ENCODE measurements at regions not wholly inside any gene's neighbourhood (a gene's known extent, or its start where the extent isn't known, plus 50 kb on each side); places are given as distances from the start of the nearest gene placed in this dataset.
A peak's percentile ranks its signal among the peaks of the same experiment; 100 is the strongest.

DNA sequence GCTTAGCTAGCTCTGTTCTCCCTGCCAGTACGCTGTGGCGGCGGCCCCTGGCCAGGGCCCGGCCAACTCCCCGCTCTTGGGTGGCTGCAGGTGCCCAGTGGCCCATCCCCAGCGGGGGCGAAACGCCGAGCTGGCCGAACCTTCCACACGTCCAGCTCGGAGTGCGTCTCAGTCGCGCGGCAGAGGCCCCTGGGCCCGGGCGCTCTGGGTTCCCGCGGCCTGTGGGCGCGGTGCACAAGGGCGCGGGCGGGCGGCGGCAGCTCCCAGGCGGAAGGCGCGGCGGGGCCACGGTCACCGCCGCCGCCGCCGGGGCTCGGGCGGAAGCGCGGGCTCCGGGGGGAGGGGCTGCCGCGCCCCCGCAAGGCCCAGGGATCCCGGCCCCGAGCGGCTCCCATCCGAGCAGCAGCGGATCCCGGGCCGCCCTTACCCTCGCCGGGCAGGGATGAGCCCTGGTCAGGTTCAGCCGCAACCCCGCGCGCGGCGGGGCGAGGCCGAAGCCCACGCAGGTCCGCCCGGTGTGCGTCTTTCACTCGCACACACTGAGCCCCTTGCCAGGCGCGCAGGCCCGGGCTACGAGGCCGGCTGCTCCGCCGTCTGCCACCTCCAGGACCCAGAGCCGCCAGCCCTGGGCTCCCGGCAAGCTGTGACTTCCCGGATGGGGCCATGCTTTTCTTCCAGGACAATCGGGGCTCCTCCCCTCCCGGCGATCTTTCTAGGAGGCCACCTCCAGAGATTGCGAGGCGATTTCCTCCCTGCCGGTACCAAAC lies 54.2 kb downstream of the CCDC54 start:
- Histone ChIP-seq H3K4me3 (peak overlapping the region; percentile 92), H3K27ac (peak overlapping the region; percentile 92), H3K27me3 (ENCODE audit: insufficient read depth in 3 of 3, low read length in 2 of 3) (no peaks in the 10 kb centered on the region), H3K36me3 (ENCODE audit: insufficient read depth in 1 of 2, low read depth in 1 of 2) (no peaks in the 10 kb centered on the region), H3K9me3 (no peaks in the 10 kb centered on the region), H3K4me1 (peaks cover 3% of the 10 kb centered on the region)
- 0% methylated on average over 46 to 76 of the region's 83 CpGs for WGBS, 3 donors
- peak; percentile 77 to 82 for DNase-seq
- intact Hi-C loops (cut with DNase I), result loop anchor here (5.0 to 10.0 kb wide), 3 partner anchors 91 to 194 kb away; partner anchors contain the start of gene BBX (in 1 of the 2)
- TF ChIP-seq CTCF (IDR thresholded peaks at IDR 0.05), result no peak
- ATAC-seq, result peak; percentile 70 to 78 (median 76)

DNA sequence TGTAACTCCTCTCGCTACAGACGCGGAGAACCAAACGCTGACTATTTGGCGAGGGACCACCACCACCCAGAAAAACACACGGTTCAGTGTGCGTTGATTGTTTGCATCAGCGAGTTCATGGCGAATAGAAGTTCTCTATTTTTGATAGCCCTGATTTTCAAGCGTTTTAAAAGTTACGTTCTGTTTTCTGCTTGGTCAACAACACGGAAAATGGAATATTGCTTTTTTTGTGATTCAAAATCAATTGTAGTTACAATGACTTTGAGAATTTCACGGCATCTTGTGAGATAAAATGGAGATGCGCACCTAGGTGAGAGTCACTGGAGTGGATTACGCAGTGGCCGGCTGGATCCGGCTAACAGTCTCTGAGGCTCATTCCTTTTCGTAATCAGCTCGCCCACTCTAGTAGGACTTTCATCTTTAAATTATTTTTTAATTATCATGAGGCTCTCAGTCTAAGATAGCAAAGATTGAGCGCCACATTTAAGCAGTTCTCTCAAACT lies 54.8 kb downstream of the CCDC54 start:
- DNase-seq (no peak), ATAC-seq (no peak)
- peak overlapping the region; percentile 92 for H3K4me3 ChIP-seq
- H3K36me3 ChIP-seq (ENCODE audit: insufficient read depth in 1 of 2, low read depth in 1 of 2), result no peaks in the 10 kb centered on the region
- WGBS, 3 donors, result 4 to 7% (median 5%) methylated on average over 20 of the region's 20 CpGs
- H3K4me1 ChIP-seq, result peaks cover 3% of the 10 kb centered on the region
- intact Hi-C loops (cut with DNase I), result loop anchor here (5.0 to 10.0 kb wide), 3 partner anchors 90 to 195 kb away; partner anchors contain the start of gene BBX (in 1 of the 2)
- TF ChIP-seq CTCF (IDR thresholded peaks at IDR 0.05), result peak; percentile 4
- no peaks in the 10 kb centered on the region for H3K9me3 ChIP-seq
- H3K27me3 ChIP-seq (ENCODE audit: insufficient read depth in 3 of 3, low read length in 2 of 3), result no peaks in the 10 kb centered on the region
- peak overlapping the region; percentile 92 for H3K27ac ChIP-seq

DNA sequence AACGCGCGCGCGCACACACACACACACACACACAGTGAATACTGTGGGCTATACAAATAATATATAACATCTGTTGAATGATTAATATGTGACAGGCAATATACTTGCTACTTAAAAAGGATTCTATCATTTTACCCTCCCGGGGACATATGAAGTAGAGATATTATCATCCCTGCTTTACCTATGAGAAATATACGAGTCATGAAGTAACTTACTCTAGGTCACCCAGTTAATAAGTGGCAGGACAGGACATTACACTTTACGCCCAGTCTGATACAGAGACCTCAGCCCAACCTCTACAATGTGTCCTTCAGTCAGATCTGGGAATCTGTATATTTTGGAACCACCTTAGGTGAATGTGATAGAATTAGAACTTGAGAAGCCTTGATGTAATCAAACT lies 55.4 kb downstream of the CCDC54 start:
- H3K4me1 ChIP-seq, result peaks cover 3% of the 10 kb centered on the region

DNA sequence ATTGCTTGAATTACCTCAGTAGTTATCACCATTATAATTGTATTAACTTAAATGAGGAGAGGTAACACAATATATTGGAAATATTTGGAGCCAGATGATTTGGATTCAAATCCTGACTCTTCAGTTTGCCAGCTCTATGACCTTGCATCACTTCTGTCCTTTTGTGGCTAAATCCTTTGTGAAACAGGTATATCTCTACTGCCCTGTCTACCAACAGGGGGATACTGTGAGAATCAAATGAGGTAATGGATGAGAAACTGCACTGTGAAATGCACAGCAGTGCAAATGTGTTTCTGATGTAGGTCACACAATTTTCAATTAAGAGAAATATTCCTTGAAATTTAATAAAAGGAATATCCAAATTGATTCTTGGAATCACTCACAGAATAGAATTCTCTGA lies 58.8 kb downstream of the CCDC54 start:
- Histone ChIP-seq H3K27ac (no peak overlapping the region), H3K9me3 (no peaks in the 10 kb centered on the region), H3K4me1 (no peaks in the 10 kb centered on the region), H3K36me3 (ENCODE audit: insufficient read depth in 1 of 2, low read depth in 1 of 2) (no peaks in the 10 kb centered on the region), H3K27me3 (ENCODE audit: insufficient read depth in 3 of 3, low read length in 2 of 3) (no peaks in the 10 kb centered on the region), H3K4me3 (no peak overlapping the region)
- ATAC-seq (no peak), DNase-seq (no peak)
- TF ChIP-seq CTCF (IDR thresholded peaks at IDR 0.05), result no peak
- intact Hi-C loops (cut with DNase I), result loop anchor here in 1 of 2 donors (10.0 kb wide), 1 partner anchor 161 kb away; no protein-coding TSS in a partner anchor

More for the DNA sequence above, 55.4 kb downstream of the CCDC54 start:
- Histone ChIP-seq H3K9me3 (no peaks in the 10 kb centered on the region), H3K27me3 (ENCODE audit: insufficient read depth in 3 of 3, low read length in 2 of 3) (no peaks in the 10 kb centered on the region), H3K27ac (no peak overlapping the region), H3K36me3 (ENCODE audit: insufficient read depth in 1 of 2, low read depth in 1 of 2) (no peaks in the 10 kb centered on the region), H3K4me3 (peak overlapping the region; percentile 92)
- intact Hi-C loops (cut with DNase I), result loop anchor here (5.0 to 10.0 kb wide), 3 partner anchors 90 to 195 kb away; partner anchors contain the start of gene BBX (in 1 of the 2)
- TF ChIP-seq CTCF (IDR thresholded peaks at IDR 0.05), result no peak
- ATAC-seq, result no peak
- no peak for DNase-seq
- 85 to 86% (median 85%) methylated on average over 8 of the region's 8 CpGs for WGBS, 3 donors
